Thyroid gland (tissue), 4 donors: ENCODE measurements at regions not wholly inside any gene's neighbourhood (a gene's known extent, or its start where the extent isn't known, plus 50 kb on each side); places are given as distances from the start of the nearest gene placed in this dataset.

ENCODE experiments used
- DNase-seq, 2 donors: peaks; one replicate each; pipeline ENCODE4 v3.0.0-alpha.2; 2019
- H3K27ac ChIP-seq, 3 donors: fragments of 200-600 bp; sonication (generic); 1 replicate in 2 of 3; 2 replicates in 1 of 3; pipeline ENCODE4 v1.5.1; 2016 to 2019; ENCODE audit warnings: mild to moderate bottlenecking in 1 of 3, moderate library complexity in 1 of 3
- H3K27me3 ChIP-seq: fragments of 200-600 bp; sonication (generic); one replicate; pipeline ENCODE4 v1.5.1; 2019
- H3K36me3 ChIP-seq, 2 donors: fragments of 200-600 bp; sonication (generic); one replicate each; pipeline ENCODE4 v1.5.1; 2016 to 2019
- H3K4me1 ChIP-seq, 2 donors: fragments of 200-600 bp; sonication (generic); one replicate each; pipeline ENCODE4 v1.5.1; 2017 to 2019
- H3K4me3 ChIP-seq, 3 donors: fragments of 200-600 bp; sonication (generic); replicated peaks in 1 of 3; 1 replicate in 2 of 3; 2 replicates in 1 of 3; pipeline ENCODE4 v1.5.1; 2016; ENCODE audit warnings: mild to moderate bottlenecking in 1 of 3
- H3K9me3 ChIP-seq: fragments of 200-600 bp; sonication (generic); one replicate; pipeline ENCODE4 v1.5.1; 2017
- POLR2A ChIP-seq, 2 donors: fragments of 450-650 bp; IDR thresholded peaks; one replicate each; pipeline ENCODE4 v1.6.1; 2017; ENCODE audit warnings: antibody characterized with exemption in 2 of 2, mild to moderate bottlenecking in 2 of 2, moderate library complexity in 1 of 2
- WGBS, 2 donors: methylation state at CpG; one replicate each; pipeline ENCODE4 v1.1.5; 2017; 5-methylcytosine and 5-hydroxymethylcytosine counted together
- intact Hi-C: fragments of 100-400 bp; cut with DNase I; formaldehyde crosslinking; loops from one replicate; pipeline ENCODE4 v1.15.1; 2023
- TF ChIP-seq, protein P1 (sequence below), 6 experiments: fragments of 200-600 bp in 3 of 6; fragments of 450-650 bp in 3 of 6; sonication (generic) in 3 of 6; IDR thresholded peaks; one replicate each; pipeline ENCODE4 v1.5.1; 2016 to 2019; ENCODE audit warnings: antibody characterized with exemption in 6 of 6, mild to moderate bottlenecking in 2 of 6, inconsistent platforms in 1 of 6, moderate library complexity in 1 of 6

DNA sequence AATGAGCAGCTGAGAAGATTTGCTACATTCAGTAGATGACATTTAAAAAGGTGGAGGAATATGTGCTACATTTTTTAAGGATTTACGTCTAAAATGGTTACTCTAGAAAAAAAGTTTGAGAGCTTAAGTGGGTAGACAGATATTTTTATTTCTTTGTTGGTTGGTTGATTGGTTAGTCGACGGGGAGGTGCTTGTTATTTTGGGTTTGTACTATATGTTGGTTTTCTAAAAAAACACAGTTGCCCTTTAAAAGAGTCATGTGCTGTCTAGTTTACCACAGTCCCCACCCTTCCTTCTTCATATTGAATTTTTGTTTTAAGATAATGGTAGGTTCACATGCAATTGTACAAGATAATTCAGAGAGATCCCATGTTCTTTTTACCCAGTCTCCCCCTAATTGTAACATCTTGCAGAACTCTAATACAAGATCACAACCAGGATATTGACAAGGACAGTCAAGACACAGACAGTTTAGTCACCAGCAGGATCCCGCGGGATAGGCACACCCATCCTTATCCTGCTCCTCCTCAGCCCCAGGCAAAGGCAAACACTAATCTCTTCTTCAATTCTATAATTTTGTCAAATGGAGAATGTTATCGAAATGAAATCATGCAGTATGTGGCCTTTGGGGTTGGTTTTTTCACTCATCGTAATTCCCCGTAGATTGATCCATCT, 171.4 kb downstream of the FOXO1 start:
- Histone ChIP-seq H3K27ac (peak overlapping the region in 1 of 3 donors; percentile 3), H3K9me3 (no peaks in the 10 kb centered on the region), H3K36me3 (no peaks in the 10 kb centered on the region), H3K27me3 (no peaks in the 10 kb centered on the region), H3K4me3 (no peak overlapping the region), H3K4me1 (peaks cover 3% of the 10 kb centered on the region in 2 donors)
- intact Hi-C loops, result no loop called here
- no peak for TF ChIP-seq POLR2A (IDR thresholded peaks at IDR 0.05)
- TF ChIP-seq, protein P1, sequence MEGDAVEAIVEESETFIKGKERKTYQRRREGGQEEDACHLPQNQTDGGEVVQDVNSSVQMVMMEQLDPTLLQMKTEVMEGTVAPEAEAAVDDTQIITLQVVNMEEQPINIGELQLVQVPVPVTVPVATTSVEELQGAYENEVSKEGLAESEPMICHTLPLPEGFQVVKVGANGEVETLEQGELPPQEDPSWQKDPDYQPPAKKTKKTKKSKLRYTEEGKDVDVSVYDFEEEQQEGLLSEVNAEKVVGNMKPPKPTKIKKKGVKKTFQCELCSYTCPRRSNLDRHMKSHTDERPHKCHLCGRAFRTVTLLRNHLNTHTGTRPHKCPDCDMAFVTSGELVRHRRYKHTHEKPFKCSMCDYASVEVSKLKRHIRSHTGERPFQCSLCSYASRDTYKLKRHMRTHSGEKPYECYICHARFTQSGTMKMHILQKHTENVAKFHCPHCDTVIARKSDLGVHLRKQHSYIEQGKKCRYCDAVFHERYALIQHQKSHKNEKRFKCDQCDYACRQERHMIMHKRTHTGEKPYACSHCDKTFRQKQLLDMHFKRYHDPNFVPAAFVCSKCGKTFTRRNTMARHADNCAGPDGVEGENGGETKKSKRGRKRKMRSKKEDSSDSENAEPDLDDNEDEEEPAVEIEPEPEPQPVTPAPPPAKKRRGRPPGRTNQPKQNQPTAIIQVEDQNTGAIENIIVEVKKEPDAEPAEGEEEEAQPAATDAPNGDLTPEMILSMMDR (IDR thresholded peaks at IDR 0.05), result no peak
- DNase-seq, result no peak
- WGBS, 2 donors, result 76 to 78% methylated on average over 8 of the region's 8 CpGs

DNA sequence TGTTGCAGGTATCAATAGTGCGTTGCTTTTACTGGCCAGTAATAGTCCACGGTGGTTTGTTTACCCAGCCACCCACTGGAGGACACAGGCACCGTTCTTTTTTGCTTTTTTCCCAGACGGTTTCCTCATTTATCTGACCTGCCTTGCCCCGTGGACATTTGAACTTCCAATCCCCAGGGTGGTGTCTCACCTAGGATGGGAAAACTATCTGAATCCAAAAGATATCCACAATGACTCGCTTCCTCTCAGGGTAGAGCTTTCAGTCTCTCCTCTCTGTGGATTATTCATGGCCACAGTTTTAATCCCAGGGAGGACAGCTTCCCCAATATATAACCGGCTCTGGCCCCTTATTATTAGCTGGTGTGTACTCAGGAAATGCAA, 170.8 kb downstream of the FOXO1 start:
- WGBS, 2 donors, result 74 to 76% methylated on average over 7 of the region's 7 CpGs
- DNase-seq, result no peak
- TF ChIP-seq, protein P1 (IDR thresholded peaks at IDR 0.05), result no peak
- Histone ChIP-seq H3K4me1 (peaks cover 3% of the 10 kb centered on the region in 2 donors), H3K36me3 (no peaks in the 10 kb centered on the region), H3K9me3 (no peaks in the 10 kb centered on the region), H3K27me3 (no peaks in the 10 kb centered on the region), H3K27ac (peak overlapping the region in 1 of 3 donors; percentile 3), H3K4me3 (no peak overlapping the region)
- intact Hi-C loops, result no loop called here

DNA sequence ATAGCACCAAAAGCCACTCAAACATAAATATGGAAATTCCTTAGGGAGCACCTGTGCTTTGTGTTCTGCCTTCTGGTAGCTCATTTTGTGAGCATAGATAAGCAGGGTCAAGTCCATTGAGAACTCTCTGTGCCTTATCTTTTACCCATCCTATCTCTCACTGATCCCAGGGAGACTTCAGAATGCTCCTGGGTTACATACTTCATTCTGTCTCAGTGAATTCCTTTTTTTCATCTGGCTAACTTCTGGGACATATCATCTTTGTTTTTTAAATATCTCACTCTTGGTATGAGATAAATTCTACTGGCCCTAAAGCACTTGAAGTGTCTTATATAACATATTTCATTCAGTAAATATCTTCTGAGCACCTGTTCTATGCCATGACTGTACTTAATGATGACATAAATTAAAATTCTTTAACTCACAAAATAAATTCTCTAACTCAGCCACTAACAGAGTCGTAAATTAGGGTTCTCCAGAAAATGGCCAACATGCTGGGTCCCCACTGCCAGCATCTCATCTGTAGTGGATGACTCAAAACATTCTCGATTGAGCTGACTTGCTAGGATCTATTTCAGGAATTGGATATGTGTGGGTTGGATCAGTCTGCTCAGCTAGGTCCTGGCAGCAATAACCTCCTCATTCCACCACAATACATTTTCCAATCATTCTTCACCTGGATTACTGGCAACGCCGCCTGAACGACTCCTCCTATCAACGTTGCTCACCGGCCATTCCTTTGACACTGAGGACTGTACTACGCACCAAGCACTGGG, 170.2 kb downstream of the FOXO1 start:
- Histone ChIP-seq H3K27ac (no peak overlapping the region), H3K27me3 (no peaks in the 10 kb centered on the region), H3K9me3 (no peaks in the 10 kb centered on the region), H3K4me1 (peaks cover 3% of the 10 kb centered on the region in 2 donors), H3K4me3 (no peak overlapping the region), H3K36me3 (no peaks in the 10 kb centered on the region)
- 92 to 95% methylated on average over 8 of the region's 8 CpGs for WGBS, 2 donors
- no peak for DNase-seq
- intact Hi-C loops, result no loop called here
- TF ChIP-seq, protein P1 (IDR thresholded peaks at IDR 0.05), result no peak
- no peak for TF ChIP-seq POLR2A (IDR thresholded peaks at IDR 0.05)

DNA sequence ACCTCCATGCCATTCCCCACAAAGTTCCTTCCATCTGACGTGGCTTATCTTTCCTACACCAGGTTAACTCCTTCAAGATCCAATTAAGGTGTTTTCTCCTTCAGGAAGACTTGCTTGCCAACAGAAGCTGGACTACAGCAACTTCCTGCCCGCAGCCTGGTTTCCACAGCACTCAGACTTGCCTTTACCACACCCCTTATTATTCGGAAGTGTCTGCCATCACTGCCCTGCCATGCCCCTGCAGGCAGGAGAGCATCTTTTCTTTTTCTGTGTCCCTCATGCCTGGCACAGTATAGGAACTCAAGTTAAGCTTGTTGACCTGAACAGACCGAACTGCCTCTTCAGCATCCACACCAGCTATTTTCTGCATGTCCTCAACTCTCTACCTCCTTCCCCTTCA, 168.0 kb downstream of the FOXO1 start:
- H3K4me1 ChIP-seq, result peaks cover 3% of the 10 kb centered on the region in 2 donors
- no peaks in the 10 kb centered on the region for H3K36me3 ChIP-seq
- WGBS, 2 donors, result 87 to 89% methylated on average over 4 of the region's 4 CpGs
- intact Hi-C loops, result no loop called here
- H3K4me3 ChIP-seq, result no peak overlapping the region
- DNase-seq, result no peak
- H3K27me3 ChIP-seq, result no peaks in the 10 kb centered on the region
- TF ChIP-seq, protein P1 (IDR thresholded peaks at IDR 0.05), result no peak
- TF ChIP-seq POLR2A (IDR thresholded peaks at IDR 0.05), result no peak
- H3K9me3 ChIP-seq, result no peaks in the 10 kb centered on the region
- H3K27ac ChIP-seq, result no peak overlapping the region

DNA sequence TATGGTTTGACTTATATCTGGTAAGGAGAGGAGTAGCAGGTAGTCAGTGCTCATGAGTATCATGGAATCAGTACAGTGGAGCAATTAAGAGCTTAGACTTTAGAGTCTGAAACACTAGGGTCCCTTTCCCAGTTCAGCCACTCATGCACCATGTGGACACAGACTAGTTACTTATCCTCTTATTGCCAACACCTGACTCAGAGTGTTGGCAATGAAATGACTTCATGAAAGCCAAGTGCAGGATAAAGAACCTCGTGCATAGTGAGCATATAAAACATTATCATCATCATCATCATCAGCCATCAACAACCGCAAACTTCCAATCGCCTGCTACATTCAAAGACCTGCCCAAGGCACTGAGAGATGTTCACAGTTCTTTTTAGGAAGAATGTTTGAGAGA, 164.2 kb downstream of the FOXO1 start:
- H3K27me3 ChIP-seq, result no peaks in the 10 kb centered on the region
- no peaks in the 10 kb centered on the region for H3K9me3 ChIP-seq
- peaks cover 7 to 9% of the 10 kb centered on the region in 2 donors for H3K4me1 ChIP-seq
- intact Hi-C loops, result no loop called here
- no peak for TF ChIP-seq POLR2A (IDR thresholded peaks at IDR 0.05)
- TF ChIP-seq, protein P1 (IDR thresholded peaks at IDR 0.05), result no peak
- 91 to 95% methylated on average over 3 of the region's 3 CpGs for WGBS, 2 donors
- H3K36me3 ChIP-seq, result no peaks in the 10 kb centered on the region
- DNase-seq, result no peak
- H3K27ac ChIP-seq, result no peak overlapping the region
- no peak overlapping the region for H3K4me3 ChIP-seq
